Peyer's patch (tissue), 4 donors: ENCODE measurements at regions not wholly inside any gene's neighbourhood (a gene's known extent, or its start where the extent isn't known, plus 50 kb on each side); places are given as distances from the start of the nearest gene placed in this dataset.

Source experiments
- CTCF ChIP-seq, 6 experiments: fragments of 450-650 bp in 4 of 6; fragments of 200-600 bp in 2 of 6; sonication (generic) in 1 of 6; IDR thresholded peaks; one replicate each; pipeline ENCODE4 v1.5.1; 2017 to 2019; ENCODE audit warnings: antibody characterized with exemption in 6 of 6, mild to moderate bottlenecking in 3 of 6, moderate library complexity in 1 of 6
- POLR2A ChIP-seq, 2 donors: fragments of 450-650 bp; IDR thresholded peaks; one replicate each; pipeline ENCODE4 v1.5.1; 2017; ENCODE audit warnings: antibody characterized with exemption in 2 of 2, mild to moderate bottlenecking in 2 of 2, moderate library complexity in 2 of 2

GRCh38 chr17:77297693-77298666 is 157.2 kb downstream of the SEC14L1 start:
- TF ChIP-seq CTCF (IDR thresholded peaks at IDR 0.05) (no peak), POLR2A (IDR thresholded peaks at IDR 0.05) (no peak)
